GM18505 (cell line): ENCODE measurements at regions not wholly inside any gene's neighbourhood (a gene's known extent, or its start where the extent isn't known, plus 50 kb on each side); places are given as distances from the start of the nearest gene placed in this dataset.

ENCODE experiments used
- ATAC-seq: cut with Tn5 transposase; IDR thresholded peaks from one replicate; pipeline ENCODE4 v1.9.1; 2021; ENCODE audit not compliant: unreplicated experiment
- POLR2A ChIP-seq: IDR thresholded peaks from 4 replicates; pipeline ENCODE4 v1.6.1; 2011; ENCODE audit warnings: borderline replicate concordance; ENCODE audit not compliant: insufficient read depth, insufficient read length; ENCODE audit errors: extremely low read depth

- TF ChIP-seq POLR2A = no peak
- ATAC-seq = no peak
Observed at GRCh38 chr6:12602951-12603672, 113.5 kb upstream of the PHACTR1 start.

- TF ChIP-seq POLR2A = no peak
- ATAC-seq = no peak
Observed at GRCh38 chr6:12603673-12604049, 112.9 kb upstream of the PHACTR1 start.

GRCh38 chr6:12605888-12606345, 110.7 kb upstream of the PHACTR1 start:
- ATAC-seq = no peak
- TF ChIP-seq POLR2A = no peak

- TF ChIP-seq POLR2A = no peak
- no peak for ATAC-seq
Observed at GRCh38 chr6:12606616-12607015, 110.0 kb upstream of the PHACTR1 start.

GRCh38 chr6:12608016-12608860, 108.3 kb upstream of the PHACTR1 start:
- no peak for TF ChIP-seq POLR2A
- peak; percentile 73 for ATAC-seq

GRCh38 chr6:12608874-12609273, 107.7 kb upstream of the PHACTR1 start:
- ATAC-seq = peak; percentile 7
- no peak for TF ChIP-seq POLR2A

- no peak for TF ChIP-seq POLR2A
- no peak for ATAC-seq
Observed at GRCh38 chr6:12609751-12610150, 106.8 kb upstream of the PHACTR1 start.

- TF ChIP-seq POLR2A = no peak
- ATAC-seq = no peak
Observed at GRCh38 chr6:12610862-12611261, 105.7 kb upstream of the PHACTR1 start.

- TF ChIP-seq POLR2A = no peak
- no peak for ATAC-seq
Observed at GRCh38 chr6:12613811-12614210, 102.8 kb upstream of the PHACTR1 start.

GRCh38 chr6:12614456-12614855, 102.1 kb upstream of the PHACTR1 start:
- ATAC-seq = no peak
- no peak for TF ChIP-seq POLR2A

GRCh38 chr6:12618296-12618695, 98.3 kb upstream of the PHACTR1 start:
- no peak for ATAC-seq
- no peak for TF ChIP-seq POLR2A

- no peak for ATAC-seq
- TF ChIP-seq POLR2A = no peak
Observed at GRCh38 chr6:12621754-12622153, 94.8 kb upstream of the PHACTR1 start.

- TF ChIP-seq POLR2A = no peak
- no peak for ATAC-seq
Observed at GRCh38 chr6:12622566-12622965, 94.0 kb upstream of the PHACTR1 start.
